Thyroid gland (tissue), 4 donors: ENCODE measurements at regions not wholly inside any gene's neighbourhood (a gene's known extent, or its start where the extent isn't known, plus 50 kb on each side); places are given as distances from the start of the nearest gene placed in this dataset.

Source experiments
- POLR2A ChIP-seq, 2 donors: fragments of 450-650 bp; IDR thresholded peaks; one replicate each; pipeline ENCODE4 v1.6.1; 2017; ENCODE audit warnings: antibody characterized with exemption in 2 of 2, mild to moderate bottlenecking in 2 of 2, moderate library complexity in 1 of 2
- TF ChIP-seq, protein P1 (sequence below), 6 experiments: fragments of 200-600 bp in 3 of 6; fragments of 450-650 bp in 3 of 6; sonication (generic) in 3 of 6; IDR thresholded peaks; one replicate each; pipeline ENCODE4 v1.5.1; 2016 to 2019; ENCODE audit warnings: antibody characterized with exemption in 6 of 6, mild to moderate bottlenecking in 2 of 6, inconsistent platforms in 1 of 6, moderate library complexity in 1 of 6

DNA sequence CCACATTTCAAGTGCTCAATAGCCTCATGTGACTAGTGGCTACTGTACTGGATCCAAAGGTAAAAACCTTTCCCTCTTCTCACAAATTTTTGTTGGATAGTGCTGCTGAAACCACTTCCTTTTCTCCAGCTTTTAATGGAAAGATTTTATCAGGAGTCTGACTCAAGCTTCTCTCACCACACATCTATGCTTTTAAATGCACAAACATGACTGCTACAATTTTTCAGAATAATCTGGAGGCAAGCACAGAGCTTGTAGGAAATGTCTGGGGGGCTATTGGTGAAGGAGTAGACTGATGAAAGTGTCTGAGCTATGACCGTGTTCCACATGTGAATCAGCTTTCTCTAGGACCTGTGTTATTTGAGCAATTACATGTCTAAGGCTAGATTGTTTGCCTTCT, 101.1 kb upstream of the FAT3 start:
- no peak for TF ChIP-seq POLR2A (IDR thresholded peaks at IDR 0.05)
- TF ChIP-seq, protein P1, sequence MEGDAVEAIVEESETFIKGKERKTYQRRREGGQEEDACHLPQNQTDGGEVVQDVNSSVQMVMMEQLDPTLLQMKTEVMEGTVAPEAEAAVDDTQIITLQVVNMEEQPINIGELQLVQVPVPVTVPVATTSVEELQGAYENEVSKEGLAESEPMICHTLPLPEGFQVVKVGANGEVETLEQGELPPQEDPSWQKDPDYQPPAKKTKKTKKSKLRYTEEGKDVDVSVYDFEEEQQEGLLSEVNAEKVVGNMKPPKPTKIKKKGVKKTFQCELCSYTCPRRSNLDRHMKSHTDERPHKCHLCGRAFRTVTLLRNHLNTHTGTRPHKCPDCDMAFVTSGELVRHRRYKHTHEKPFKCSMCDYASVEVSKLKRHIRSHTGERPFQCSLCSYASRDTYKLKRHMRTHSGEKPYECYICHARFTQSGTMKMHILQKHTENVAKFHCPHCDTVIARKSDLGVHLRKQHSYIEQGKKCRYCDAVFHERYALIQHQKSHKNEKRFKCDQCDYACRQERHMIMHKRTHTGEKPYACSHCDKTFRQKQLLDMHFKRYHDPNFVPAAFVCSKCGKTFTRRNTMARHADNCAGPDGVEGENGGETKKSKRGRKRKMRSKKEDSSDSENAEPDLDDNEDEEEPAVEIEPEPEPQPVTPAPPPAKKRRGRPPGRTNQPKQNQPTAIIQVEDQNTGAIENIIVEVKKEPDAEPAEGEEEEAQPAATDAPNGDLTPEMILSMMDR (IDR thresholded peaks at IDR 0.05), result no peak
